Kidney glomerular epithelial cell (primary cell): ENCODE measurements at regions not wholly inside any gene's neighbourhood (a gene's known extent, or its start where the extent isn't known, plus 50 kb on each side); places are given as distances from the start of the nearest gene placed in this dataset.

Experiments used
- DNase-seq: peaks from one replicate; lab custom pipeline; 2025; lab: John Stamatoyannopoulos, UW

DNA sequence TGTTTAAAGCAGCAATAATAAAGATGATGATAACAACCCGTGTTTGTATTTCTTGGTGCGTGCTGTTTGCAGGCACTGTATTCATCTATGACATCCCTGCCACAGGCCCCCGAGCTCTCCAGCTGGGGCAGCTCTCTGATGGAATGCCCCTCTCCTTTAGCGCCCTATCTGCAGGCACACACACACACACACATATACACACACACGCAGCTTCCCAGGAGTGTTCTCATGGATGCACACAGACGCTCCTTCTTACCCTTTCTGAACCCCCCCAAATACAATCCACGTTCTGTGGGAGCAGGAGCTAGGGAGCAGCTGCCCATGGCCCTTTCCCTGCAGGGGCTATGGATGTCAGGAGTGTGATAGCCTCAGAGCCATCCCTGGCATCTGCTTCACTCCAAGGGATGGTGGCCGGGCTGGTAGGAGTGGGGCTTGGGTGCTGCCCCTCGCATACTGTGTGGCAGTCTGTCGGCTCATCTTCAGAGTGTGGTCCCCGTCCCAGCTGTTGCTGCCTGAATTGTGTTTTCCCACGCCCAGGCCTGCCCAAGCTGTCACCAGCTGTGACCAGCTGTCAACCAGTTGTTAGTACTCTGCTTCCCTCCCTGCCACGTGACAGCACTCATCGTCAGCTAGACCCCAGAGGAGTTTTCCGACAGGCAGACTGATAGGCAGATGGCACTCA lies 50.8 kb upstream of the MYCN start:
- no peak for DNase-seq

DNA sequence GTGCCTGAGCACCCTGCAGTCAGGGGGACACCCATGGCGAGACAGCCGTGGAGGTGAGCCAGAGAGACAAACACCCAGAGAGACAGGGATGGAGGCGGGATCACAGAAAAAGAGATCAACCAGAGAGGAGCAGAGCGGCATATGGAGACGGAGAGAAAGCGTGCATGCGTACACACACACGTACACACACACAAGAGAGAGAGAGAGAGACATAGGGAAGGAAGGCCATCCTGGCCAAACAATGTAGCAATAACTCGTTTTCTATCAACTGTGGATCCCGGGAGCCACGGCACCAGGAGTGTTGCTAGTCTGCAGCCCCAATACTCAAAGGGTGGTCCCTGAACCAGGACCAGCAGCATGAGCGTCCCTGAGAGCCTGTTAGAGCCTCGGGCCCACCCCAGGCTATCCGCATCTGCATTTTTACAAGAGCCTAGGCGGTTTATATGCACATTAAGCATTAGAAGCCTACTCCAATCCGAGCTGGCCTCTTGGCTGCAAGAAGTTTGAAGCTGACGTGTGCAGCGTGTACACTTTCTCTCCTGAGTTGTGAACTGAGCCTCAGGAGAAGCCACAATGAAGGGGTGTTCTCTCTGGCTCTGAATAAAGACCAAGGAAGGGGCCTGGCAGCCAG lies 50.1 kb upstream of the MYCN start:
- DNase-seq = no peak
